ENCODE measurements at regions not wholly inside any gene's neighbourhood (a gene's known extent, or its start where the extent isn't known, plus 50 kb on each side); places are given as distances from the start of the nearest gene placed in this dataset.

- no peak for DNase-seq
Measured at GRCh38 chr10:31081937-31082840, 50.5 kb upstream of the ZNF438 start.

GRCh38 chr10:31083765-31084184, 52.1 kb upstream of the ZNF438 start:
- peak in 2 of 4 experiments; percentile 5 to 11 for DNase-seq

GRCh38 chr10:31087011-31087410, 55.3 kb upstream of the ZNF438 start:
- DNase-seq: no peak

GRCh38 chr10:31087851-31088250, 56.2 kb upstream of the ZNF438 start:
- DNase-seq: no peak

- no peak for DNase-seq
Measured at GRCh38 chr10:31090894-31091607, 59.4 kb upstream of the ZNF438 start.

- no peak for DNase-seq
Measured at GRCh38 chr10:31095677-31096560, 64.3 kb upstream of the ZNF438 start.

- DNase-seq: no peak
Measured at GRCh38 chr10:31098046-31098445, 66.4 kb upstream of the ZNF438 start.

GRCh38 chr10:31099094-31099493, 67.4 kb upstream of the ZNF438 start:
- DNase-seq: no peak

GRCh38 chr10:31099664-31100063, 68.0 kb upstream of the ZNF438 start:
- DNase-seq: no peak

GRCh38 chr10:31100115-31100601, 68.5 kb upstream of the ZNF438 start:
- no peak for DNase-seq

GRCh38 chr10:31100662-31101061, 69.0 kb upstream of the ZNF438 start:
- DNase-seq: no peak

GRCh38 chr10:31101123-31101522, 69.5 kb upstream of the ZNF438 start:
- DNase-seq: peak in 2 of 4 experiments; percentile 9 to 22

- DNase-seq: no peak
Measured at GRCh38 chr10:31102421-31102820, 70.8 kb upstream of the ZNF438 start.

GRCh38 chr10:31103112-31103511, 71.4 kb upstream of the ZNF438 start:
- no peak for DNase-seq

GRCh38 chr10:31112961-31113360, 81.3 kb upstream of the ZNF438 start:
- no peak for DNase-seq

GRCh38 chr10:31116226-31116625, 84.6 kb upstream of the ZNF438 start:
- DNase-seq: no peak

GRCh38 chr10:31118556-31118955, 86.9 kb upstream of the ZNF438 start:
- DNase-seq: no peak

GRCh38 chr10:31120392-31120791, 88.7 kb upstream of the ZNF438 start:
- DNase-seq: no peak

- no peak for DNase-seq
Measured at GRCh38 chr10:31120961-31121685, 89.5 kb upstream of the ZNF438 start.

GRCh38 chr10:31121757-31122577, 90.3 kb upstream of the ZNF438 start:
- DNase-seq: no peak

GRCh38 chr10:31123946-31124345, 92.3 kb upstream of the ZNF438 start:
- DNase-seq: no peak
